HEK293 (cell line): ENCODE measurements at regions not wholly inside any gene's neighbourhood (a gene's known extent, or its start where the extent isn't known, plus 50 kb on each side); places are given as distances from the start of the nearest gene placed in this dataset.
A peak's percentile ranks its signal among the peaks of the same experiment; 100 is the strongest.

ENCODE experiments used
- CTCF ChIA-PET: fragments of 350-600 bp; formaldehyde crosslinking; extraction: SDS; loops from one replicate; lab custom pipeline; 2021; ENCODE audit warnings: antibody characterized with exemption; lab: Yijun Ruan, JAX
- POLR2A ChIA-PET: fragments of 300-600 bp; formaldehyde crosslinking; extraction: SDS; loops from one replicate; lab custom pipeline; 2020; ENCODE audit warnings: antibody characterized with exemption, inconsistent platforms; lab: Yijun Ruan, JAX
- H3K27ac ChIP-seq: fragments of 200-500 bp; sonication (Bioruptor generic); 2 replicates; pipeline ENCODE4 v1.5.1; 2014; ENCODE audit warnings: low read depth, low read length, control low read depth, inconsistent platforms; ENCODE audit errors: extremely low read depth
- H3K36me3 ChIP-seq, 2 experiments: fragments of 200-500 bp in 1 of 2; sonication (Bioruptor generic) in 1 of 2; 1 replicate in 1 of 2; 2 replicates in 1 of 2; pipeline ENCODE4 v1.5.1; 2014 to 2017; ENCODE audit warnings: inconsistent platforms in 2 of 2, low read length in 2 of 2; ENCODE audit not compliant: control insufficient read depth in 2 of 2, insufficient read depth in 1 of 2
- H3K4me1 ChIP-seq: fragments of 200-500 bp; sonication (Bioruptor generic); 2 replicates; pipeline ENCODE4 v1.5.1; 2014; ENCODE audit warnings: mild to moderate bottlenecking, low read length, inconsistent platforms; ENCODE audit not compliant: control insufficient read depth, insufficient read depth
- H3K4me3 ChIP-seq: 2 replicates; pipeline ENCODE4 v1.5.1; 2011; ENCODE audit warnings: low read depth, mild to moderate bottlenecking, control low read depth, low read length, moderate library complexity
- H3K9me3 ChIP-seq: fragments of 200-500 bp; sonication (Bioruptor generic); 2 replicates; pipeline ENCODE4 v1.5.1; 2014; ENCODE audit warnings: low read depth, low read length, inconsistent platforms; ENCODE audit not compliant: control insufficient read depth, insufficient read depth
- BCL11A ChIP-seq: fragments of 450-650 bp; formaldehyde crosslinking; IDR thresholded peaks from 2 replicates; pipeline ENCODE4 v1.5.1; 2016; ENCODE audit warnings: low read depth, missing biosample characterization, missing genetic modification characterization
- GFI1B ChIP-seq: fragments of 450-650 bp; formaldehyde crosslinking; IDR thresholded peaks from 2 replicates; pipeline ENCODE4 v1.5.1; 2016; ENCODE audit warnings: missing biosample characterization, missing genetic modification characterization
- GLIS2 ChIP-seq: fragments of 450-650 bp; formaldehyde crosslinking; IDR thresholded peaks from 2 replicates; pipeline ENCODE4 v1.5.1; 2016; ENCODE audit warnings: missing biosample characterization, missing genetic modification characterization
- MEIS1 ChIP-seq: sonication (generic); formaldehyde crosslinking; IDR thresholded peaks from 2 replicates; pipeline ENCODE4 v1.8.1; 2022; ENCODE audit warnings: missing genetic modification reagents, mild to moderate bottlenecking, borderline replicate concordance
- MZF1 ChIP-seq: fragments of 450-650 bp; formaldehyde crosslinking; IDR thresholded peaks from 2 replicates; pipeline ENCODE4 v1.5.1; 2017; ENCODE audit warnings: missing biosample characterization, missing genetic modification characterization, borderline replicate concordance
- SP3 ChIP-seq: fragments of 450-650 bp; formaldehyde crosslinking; IDR thresholded peaks from 2 replicates; pipeline ENCODE4 v1.5.1; 2016; ENCODE audit warnings: missing biosample characterization, missing genetic modification characterization
- SP7 ChIP-seq: fragments of 450-650 bp; formaldehyde crosslinking; IDR thresholded peaks from 2 replicates; pipeline ENCODE4 v1.5.1; 2016; ENCODE audit warnings: missing biosample characterization, missing genetic modification characterization
- ZBTB1 ChIP-seq: fragments of 450-650 bp; formaldehyde crosslinking; IDR thresholded peaks from 2 replicates; pipeline ENCODE4 v1.5.1; 2016; ENCODE audit warnings: missing biosample characterization, missing genetic modification characterization
- ZBTB48 ChIP-seq: fragments of 450-650 bp; formaldehyde crosslinking; IDR thresholded peaks from 2 replicates; pipeline ENCODE4 v1.5.1; 2016; ENCODE audit warnings: missing biosample characterization, missing genetic modification characterization
- ZFP37 ChIP-seq: fragments of 450-650 bp; formaldehyde crosslinking; IDR thresholded peaks from 2 replicates; pipeline ENCODE4 v1.5.1; 2016; ENCODE audit warnings: missing biosample characterization, missing genetic modification characterization
- ZFP41 ChIP-seq: fragments of 450-650 bp; formaldehyde crosslinking; IDR thresholded peaks from 2 replicates; pipeline ENCODE4 v1.5.1; 2016; ENCODE audit warnings: missing biosample characterization, missing genetic modification characterization, borderline replicate concordance
- ZIC2 ChIP-seq: fragments of 450-650 bp; formaldehyde crosslinking; IDR thresholded peaks from 2 replicates; pipeline ENCODE4 v1.5.1; 2016; ENCODE audit warnings: missing biosample characterization, missing genetic modification characterization
- ZNF112 ChIP-seq: fragments of 450-650 bp; formaldehyde crosslinking; IDR thresholded peaks from 2 replicates; pipeline ENCODE4 v1.5.0; 2017; ENCODE audit warnings: missing biosample characterization, missing genetic modification characterization
- ZNF174 ChIP-seq: fragments of 450-650 bp; formaldehyde crosslinking; IDR thresholded peaks from 2 replicates; pipeline ENCODE4 v1.5.0; 2017; ENCODE audit warnings: missing biosample characterization, mild to moderate bottlenecking, missing genetic modification characterization
- ZNF175 ChIP-seq: fragments of 450-650 bp; formaldehyde crosslinking; IDR thresholded peaks from 2 replicates; pipeline ENCODE4 v1.5.1; 2016; ENCODE audit warnings: missing biosample characterization, missing genetic modification characterization
- ZNF184 ChIP-seq: fragments of 450-650 bp; IDR thresholded peaks from 2 replicates; pipeline ENCODE4 v1.5.1; 2018; ENCODE audit warnings: missing biosample characterization, mild to moderate bottlenecking, missing genetic modification characterization
- ZNF19 ChIP-seq: fragments of 450-650 bp; formaldehyde crosslinking; IDR thresholded peaks from 2 replicates; pipeline ENCODE4; 2016; ENCODE audit warnings: missing biosample characterization, missing genetic modification characterization, low read depth
- ZNF2 ChIP-seq: fragments of 450-650 bp; formaldehyde crosslinking; IDR thresholded peaks from 2 replicates; pipeline ENCODE4 v1.5.1; 2016; ENCODE audit warnings: missing biosample characterization, missing genetic modification characterization
- ZNF23 ChIP-seq: fragments of 450-650 bp; formaldehyde crosslinking; IDR thresholded peaks from 2 replicates; pipeline ENCODE4 v1.5.1; 2016; ENCODE audit warnings: missing biosample characterization, missing genetic modification characterization, borderline replicate concordance
- ZNF354C ChIP-seq: fragments of 450-650 bp; formaldehyde crosslinking; IDR thresholded peaks from 2 replicates; pipeline ENCODE4 v1.5.1; 2016; ENCODE audit warnings: missing biosample characterization, missing genetic modification characterization, low read depth, borderline replicate concordance
- ZNF391 ChIP-seq: fragments of 450-650 bp; formaldehyde crosslinking; IDR thresholded peaks from 2 replicates; pipeline ENCODE4 v1.5.1; 2016; ENCODE audit warnings: low read depth, missing biosample characterization, missing genetic modification characterization, borderline replicate concordance
- ZNF394 ChIP-seq: fragments of 450-650 bp; formaldehyde crosslinking; IDR thresholded peaks from 2 replicates; pipeline ENCODE4 v1.5.1; 2016; ENCODE audit warnings: missing biosample characterization, missing genetic modification characterization, mild to moderate bottlenecking, moderate library complexity, borderline replicate concordance
- ZNF426 ChIP-seq: fragments of 450-650 bp; formaldehyde crosslinking; IDR thresholded peaks from 2 replicates; pipeline ENCODE4 v1.5.1; 2017; ENCODE audit warnings: missing biosample characterization, missing genetic modification characterization, mild to moderate bottlenecking, inconsistent platforms, moderate library complexity
- ZNF433 ChIP-seq: fragments of 450-650 bp; formaldehyde crosslinking; IDR thresholded peaks from 2 replicates; pipeline ENCODE4 v1.5.1; 2016; ENCODE audit warnings: missing biosample characterization, missing genetic modification characterization, low read depth
- ZNF571 ChIP-seq: fragments of 450-650 bp; formaldehyde crosslinking; IDR thresholded peaks from 2 replicates; pipeline ENCODE4 v1.5.0; 2017; ENCODE audit warnings: missing biosample characterization, missing genetic modification characterization
- ZNF701 ChIP-seq: fragments of 450-650 bp; formaldehyde crosslinking; IDR thresholded peaks from 2 replicates; pipeline ENCODE4 v1.5.1; 2016; ENCODE audit warnings: missing biosample characterization, missing genetic modification characterization
- ZNF785 ChIP-seq: fragments of 450-650 bp; formaldehyde crosslinking; IDR thresholded peaks from 2 replicates; pipeline ENCODE4 v1.5.1; 2016; ENCODE audit warnings: missing biosample characterization, missing genetic modification characterization
- TF ChIP-seq, protein P1 (sequence below): fragments of 450-650 bp; formaldehyde crosslinking; IDR thresholded peaks from 2 replicates; pipeline ENCODE4 v1.5.1; 2016; ENCODE audit warnings: missing biosample characterization, missing genetic modification characterization, borderline replicate concordance
- TF ChIP-seq, protein P2 (sequence below): fragments of 450-650 bp; formaldehyde crosslinking; IDR thresholded peaks from 2 replicates; pipeline ENCODE4 v1.5.1; 2017; ENCODE audit warnings: missing biosample characterization, missing genetic modification characterization

GRCh38 chr1:55741516-55741915, 526.4 kb upstream of the USP24 start (continued):
- TF ChIP-seq BCL11A (tag by site-specific recombination) (no peak), ZNF785 (tag by site-specific recombination) (no peak), ZNF391 (tag by site-specific recombination) (no peak), ZNF701 (tag by site-specific recombination) (no peak), ZBTB1 (tag by site-specific recombination) (no peak), ZNF2 (tag by site-specific recombination) (no peak), ZNF174 (no peak), ZNF354C (tag by site-specific recombination) (no peak)

GRCh38 chr1:55735106-55735505, 519.9 kb upstream of the USP24 start:
- TF ChIP-seq MZF1 (tag by site-specific recombination) (no peak), ZIC2 (peak; percentile 47)
- ChIA-PET CTCF (no interaction called here), POLR2A (no interaction called here)
- Histone ChIP-seq H3K36me3 (no peaks in the 10 kb centered on the region), H3K4me1 (no peaks in the 10 kb centered on the region), H3K4me3 (no peak overlapping the region), H3K27ac (no peak overlapping the region), H3K9me3 (no peaks in the 10 kb centered on the region)

DNA sequence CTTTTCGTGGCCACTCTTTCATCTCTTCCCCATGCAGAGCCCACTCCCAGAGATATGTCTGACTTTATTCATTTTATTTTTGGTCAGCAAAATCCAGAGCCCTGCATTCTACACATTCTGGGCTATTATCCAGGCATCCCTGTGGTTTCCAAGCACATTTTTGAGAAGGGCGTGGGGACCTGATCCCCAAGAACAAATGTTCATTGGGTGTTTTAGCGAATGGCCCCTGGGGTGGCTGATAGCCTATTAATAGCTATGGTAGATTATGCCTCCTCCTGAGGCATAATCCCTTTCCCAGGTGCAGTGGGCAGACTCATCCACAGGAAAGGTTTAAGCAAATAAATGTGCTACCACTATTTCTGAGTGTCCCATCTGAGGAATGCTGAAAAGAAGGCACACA, 511.8 kb upstream of the USP24 start:
- no peak overlapping the region for H3K27ac ChIP-seq

GRCh38 chr1:55725378-55725777, 510.2 kb upstream of the USP24 start:
- POLR2A ChIA-PET, result no interaction called here

More for the DNA sequence above, 511.8 kb upstream of the USP24 start:
- Histone ChIP-seq H3K9me3 (no peaks in the 10 kb centered on the region), H3K36me3 (no peaks in the 10 kb centered on the region), H3K4me3 (no peak overlapping the region), H3K4me1 (no peaks in the 10 kb centered on the region)
- ChIA-PET CTCF (no interaction called here), POLR2A (no interaction called here)
- no peak for TF ChIP-seq ZNF112 (tag by site-specific recombination)
- TF ChIP-seq ZNF571 (tag by site-specific recombination), result no peak
- TF ChIP-seq, protein P1, sequence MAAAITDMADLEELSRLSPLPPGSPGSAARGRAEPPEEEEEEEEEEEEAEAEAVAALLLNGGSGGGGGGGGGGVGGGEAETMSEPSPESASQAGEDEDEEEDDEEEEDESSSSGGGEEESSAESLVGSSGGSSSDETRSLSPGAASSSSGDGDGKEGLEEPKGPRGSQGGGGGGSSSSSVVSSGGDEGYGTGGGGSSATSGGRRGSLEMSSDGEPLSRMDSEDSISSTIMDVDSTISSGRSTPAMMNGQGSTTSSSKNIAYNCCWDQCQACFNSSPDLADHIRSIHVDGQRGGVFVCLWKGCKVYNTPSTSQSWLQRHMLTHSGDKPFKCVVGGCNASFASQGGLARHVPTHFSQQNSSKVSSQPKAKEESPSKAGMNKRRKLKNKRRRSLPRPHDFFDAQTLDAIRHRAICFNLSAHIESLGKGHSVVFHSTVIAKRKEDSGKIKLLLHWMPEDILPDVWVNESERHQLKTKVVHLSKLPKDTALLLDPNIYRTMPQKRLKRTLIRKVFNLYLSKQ (tag by site-specific recombination), result no peak
- no peak for TF ChIP-seq ZNF175
- no peak for TF ChIP-seq MZF1 (tag by site-specific recombination)
- TF ChIP-seq ZNF23 (tag by site-specific recombination), result no peak
- TF ChIP-seq ZBTB48, result no peak
- TF ChIP-seq ZNF19, result no peak
- TF ChIP-seq, protein P2, sequence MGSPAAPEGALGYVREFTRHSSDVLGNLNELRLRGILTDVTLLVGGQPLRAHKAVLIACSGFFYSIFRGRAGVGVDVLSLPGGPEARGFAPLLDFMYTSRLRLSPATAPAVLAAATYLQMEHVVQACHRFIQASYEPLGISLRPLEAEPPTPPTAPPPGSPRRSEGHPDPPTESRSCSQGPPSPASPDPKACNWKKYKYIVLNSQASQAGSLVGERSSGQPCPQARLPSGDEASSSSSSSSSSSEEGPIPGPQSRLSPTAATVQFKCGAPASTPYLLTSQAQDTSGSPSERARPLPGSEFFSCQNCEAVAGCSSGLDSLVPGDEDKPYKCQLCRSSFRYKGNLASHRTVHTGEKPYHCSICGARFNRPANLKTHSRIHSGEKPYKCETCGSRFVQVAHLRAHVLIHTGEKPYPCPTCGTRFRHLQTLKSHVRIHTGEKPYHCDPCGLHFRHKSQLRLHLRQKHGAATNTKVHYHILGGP, result no peak
- no peak for TF ChIP-seq ZNF426 (tag by site-specific recombination)
- no peak for TF ChIP-seq ZNF433 (tag by site-specific recombination)
- no peak for TF ChIP-seq ZFP41
- TF ChIP-seq ZNF394 (tag by site-specific recombination), result no peak
- no peak for TF ChIP-seq GLIS2 (tag by site-specific recombination)

More at GRCh38 chr1:55725378-55725777, 510.2 kb upstream of the USP24 start:
- Histone ChIP-seq H3K27ac (no peak overlapping the region), H3K36me3 (no peaks in the 10 kb centered on the region), H3K9me3 (no peaks in the 10 kb centered on the region), H3K4me1 (no peaks in the 10 kb centered on the region), H3K4me3 (no peak overlapping the region)
- TF ChIP-seq ZNF184 (tag by site-specific recombination) (no peak), GFI1B (tag by site-specific recombination) (no peak), ZFP37 (tag by site-specific recombination) (no peak), MEIS1 (no peak), SP7 (tag by site-specific recombination) (no peak), ZNF701 (tag by site-specific recombination) (no peak), SP3 (no peak)
- CTCF ChIA-PET, result interaction anchor here (1.1 kb wide), 1 partner anchor 27 kb away, joined by 4 read pairs; no protein-coding TSS in a partner anchor
